ENCODE measurements at regions not wholly inside any gene's neighbourhood (a gene's known extent, or its start where the extent isn't known, plus 50 kb on each side); places are given as distances from the start of the nearest gene placed in this dataset.

- H3K4me3 ChIP-seq (ENCODE audit: low read depth, low read length) = no peak overlapping the region
- DNase-seq (ENCODE audit: low read depth) = no peak
- TF ChIP-seq CTCF (conservative IDR thresholded peaks at IDR 0.05; ENCODE audit: low read depth, low read length) = no peak
These were observed 88.3 kb upstream of the MPDZ start for GRCh38 chr9:13367784-13368183.

GRCh38 chr9:13364271-13365000 is 84.9 kb upstream of the MPDZ start:
- no peak for TF ChIP-seq CTCF (conservative IDR thresholded peaks at IDR 0.05; ENCODE audit: low read depth, low read length)
- no peak overlapping the region for H3K4me3 ChIP-seq (ENCODE audit: low read depth, low read length)
- peak; percentile 3 for DNase-seq (ENCODE audit: low read depth)

DNA sequence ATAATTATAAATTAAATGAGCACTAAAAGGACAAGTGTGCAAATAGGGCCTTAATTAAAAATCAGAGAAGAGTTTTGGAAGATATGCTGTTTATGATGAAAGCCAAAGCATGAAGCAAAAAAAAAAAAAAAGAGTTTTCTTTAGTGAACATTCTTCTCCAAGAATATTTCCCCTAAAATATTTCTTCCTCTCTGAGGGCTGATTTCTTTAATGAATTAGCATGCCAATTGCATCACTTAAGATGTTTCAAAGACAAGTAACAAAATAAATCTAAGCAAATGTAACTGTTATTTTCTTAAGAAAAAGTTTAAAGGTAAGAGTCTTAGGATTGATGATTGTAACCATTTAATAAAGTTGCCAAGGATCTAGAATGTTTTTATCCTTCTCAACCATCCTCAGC is 81.6 kb upstream of the MPDZ start:
- no peak for TF ChIP-seq CTCF (conservative IDR thresholded peaks at IDR 0.05; ENCODE audit: low read depth, low read length)
- H3K4me3 ChIP-seq (ENCODE audit: low read depth, low read length) = no peak overlapping the region
- no peak for DNase-seq (ENCODE audit: low read depth)

GRCh38 chr9:13360188-13360587 is 80.7 kb upstream of the MPDZ start:
- TF ChIP-seq CTCF (conservative IDR thresholded peaks at IDR 0.05; ENCODE audit: low read depth, low read length) = no peak
- no peak for DNase-seq (ENCODE audit: low read depth)
- H3K4me3 ChIP-seq (ENCODE audit: low read depth, low read length) = no peak overlapping the region

- DNase-seq (ENCODE audit: low read depth) = peak; percentile 90
- TF ChIP-seq CTCF (conservative IDR thresholded peaks at IDR 0.05; ENCODE audit: low read depth, low read length) = no peak
These were observed 78.6 kb upstream of the MPDZ start for GRCh38 chr9:13358128-13358527.

GRCh38 chr9:13354733-13355132 is 75.2 kb upstream of the MPDZ start:
- peak; percentile 33 for DNase-seq (ENCODE audit: low read depth)
- H3K4me3 ChIP-seq (ENCODE audit: low read depth, low read length) = no peak overlapping the region
- no peak for TF ChIP-seq CTCF (conservative IDR thresholded peaks at IDR 0.05; ENCODE audit: low read depth, low read length)

More at GRCh38 chr9:13358128-13358527, 78.6 kb upstream of the MPDZ start:
- no peak overlapping the region for H3K4me3 ChIP-seq (ENCODE audit: low read depth, low read length)

DNA sequence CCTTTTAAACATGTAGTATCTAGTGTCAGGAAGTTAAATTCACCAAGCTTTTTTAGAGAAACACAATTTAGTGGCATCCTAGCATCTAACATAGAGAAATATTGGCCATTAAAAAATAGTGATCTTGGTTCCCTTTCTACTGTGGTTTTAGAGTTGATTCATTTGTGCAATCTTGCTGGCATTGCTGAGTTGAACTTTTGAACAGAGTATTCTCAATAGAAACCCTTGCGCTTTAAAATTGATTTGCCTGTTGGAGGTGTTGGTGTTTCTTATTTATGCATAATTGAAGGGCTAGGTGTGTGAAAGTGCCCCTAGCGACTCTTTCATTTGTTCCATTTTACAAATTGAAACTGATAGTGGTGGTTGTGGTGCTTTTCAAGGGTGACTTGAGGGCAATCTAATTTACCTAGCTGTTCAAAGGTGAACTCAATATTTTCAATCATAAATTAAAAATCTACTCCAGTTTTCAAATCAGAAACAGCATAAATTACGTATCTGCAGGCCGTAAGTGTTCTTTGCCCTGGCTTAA is 73.0 kb upstream of the MPDZ start:
- H3K4me3 ChIP-seq (ENCODE audit: low read depth, low read length) = no peak overlapping the region
- TF ChIP-seq CTCF (conservative IDR thresholded peaks at IDR 0.05; ENCODE audit: low read depth, low read length) = no peak

More for the DNA sequence above, 73.0 kb upstream of the MPDZ start:
- DNase-seq (ENCODE audit: low read depth) = no peak

All from choroid plexus epithelial cell (primary cell).